ENCODE measurements at regions not wholly inside any gene's neighbourhood (a gene's known extent, or its start where the extent isn't known, plus 50 kb on each side); places are given as distances from the start of the nearest gene placed in this dataset.

DNA sequence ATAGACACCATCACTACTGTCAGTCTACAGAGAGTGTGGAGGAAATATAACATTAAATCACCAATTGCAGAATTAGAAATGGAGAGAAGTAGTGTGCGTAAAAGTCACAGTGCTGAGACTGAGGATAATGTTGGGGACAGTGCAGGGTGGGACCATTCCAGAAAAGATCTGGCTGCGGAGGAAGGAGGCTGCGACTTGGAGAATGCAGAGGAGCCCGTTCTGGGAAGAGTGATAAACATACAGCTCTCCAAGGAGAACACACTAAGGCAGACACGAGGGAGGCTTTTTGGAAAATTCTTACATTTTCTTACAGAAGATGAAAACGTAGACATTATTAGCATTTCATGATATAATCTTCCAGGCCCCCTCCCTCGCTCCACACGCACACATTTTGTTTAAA is 337.8 kb downstream of the IRS2 start:
- no peaks in the 10 kb centered on the region for H3K9me1 ChIP-seq (ENCODE audit: control insufficient read depth, extremely low read depth, insufficient read depth, low read length)
- no peaks in the 10 kb centered on the region for H3K4me1 ChIP-seq (ENCODE audit: control insufficient read depth, extremely low read depth, insufficient read depth, low read length)
- FAIRE-seq (no peak), DNase-seq (ENCODE audit: low read depth, low spot score) (no peak)
- H3K4me3 ChIP-seq (ENCODE audit: control insufficient read depth in 2 of 3, extremely low read depth in 1 of 3, insufficient read depth in 2 of 3, low read depth in 1 of 3, low read length in 3 of 3), result no peak overlapping the region
- H3K27me3 ChIP-seq (ENCODE audit: control insufficient read depth, extremely low read depth, insufficient read depth, low read length), result no peaks in the 10 kb centered on the region
- no peaks in the 10 kb centered on the region for H3K9me3 ChIP-seq (ENCODE audit: control insufficient read depth, low read depth, low read length)
- H3K9ac ChIP-seq (ENCODE audit: control insufficient read depth, extremely low read depth, insufficient read depth, low read length), result no peak overlapping the region
- H3K79me2 ChIP-seq (ENCODE audit: control insufficient read depth, insufficient read depth, low read length), result no peaks in the 10 kb centered on the region
- no peak overlapping the region for H3K27ac ChIP-seq (ENCODE audit: control insufficient read depth, insufficient read depth, low read length)
- no peak for TF ChIP-seq EZH2 (IDR thresholded peaks at IDR 0.05; ENCODE audit: low read length)
- TF ChIP-seq, protein P1, sequence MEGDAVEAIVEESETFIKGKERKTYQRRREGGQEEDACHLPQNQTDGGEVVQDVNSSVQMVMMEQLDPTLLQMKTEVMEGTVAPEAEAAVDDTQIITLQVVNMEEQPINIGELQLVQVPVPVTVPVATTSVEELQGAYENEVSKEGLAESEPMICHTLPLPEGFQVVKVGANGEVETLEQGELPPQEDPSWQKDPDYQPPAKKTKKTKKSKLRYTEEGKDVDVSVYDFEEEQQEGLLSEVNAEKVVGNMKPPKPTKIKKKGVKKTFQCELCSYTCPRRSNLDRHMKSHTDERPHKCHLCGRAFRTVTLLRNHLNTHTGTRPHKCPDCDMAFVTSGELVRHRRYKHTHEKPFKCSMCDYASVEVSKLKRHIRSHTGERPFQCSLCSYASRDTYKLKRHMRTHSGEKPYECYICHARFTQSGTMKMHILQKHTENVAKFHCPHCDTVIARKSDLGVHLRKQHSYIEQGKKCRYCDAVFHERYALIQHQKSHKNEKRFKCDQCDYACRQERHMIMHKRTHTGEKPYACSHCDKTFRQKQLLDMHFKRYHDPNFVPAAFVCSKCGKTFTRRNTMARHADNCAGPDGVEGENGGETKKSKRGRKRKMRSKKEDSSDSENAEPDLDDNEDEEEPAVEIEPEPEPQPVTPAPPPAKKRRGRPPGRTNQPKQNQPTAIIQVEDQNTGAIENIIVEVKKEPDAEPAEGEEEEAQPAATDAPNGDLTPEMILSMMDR (optimal IDR thresholded peaks at IDR 0.05 in 1 of 3, IDR thresholded peaks at IDR 0.05 in 1 of 3, conservative IDR thresholded peaks at IDR 0.05 in 1 of 3; ENCODE audit: extremely low read depth in 1 of 3, insufficient read depth in 2 of 3, low read length in 3 of 3), result no peak
- no peak overlapping the region for H2AFZ ChIP-seq (ENCODE audit: control insufficient read depth, low read length)
- no peaks in the 10 kb centered on the region for H4K20me1 ChIP-seq (ENCODE audit: control insufficient read depth, extremely low read depth, insufficient read depth, low read length)
- H3K36me3 ChIP-seq (ENCODE audit: control insufficient read depth in 2 of 2, extremely low read depth in 1 of 2, insufficient read depth in 2 of 2, low read length in 2 of 2), result no peaks in the 10 kb centered on the region
- no peak overlapping the region for H3K4me2 ChIP-seq (ENCODE audit: control insufficient read depth, extremely low read depth, insufficient read depth, low read depth, low read length)
- dilution Hi-C loops (cut with MboI; ENCODE audit: extremely low pct_ligation_motif_present, low sequenced_read_pairs), result no loop called here

DNA sequence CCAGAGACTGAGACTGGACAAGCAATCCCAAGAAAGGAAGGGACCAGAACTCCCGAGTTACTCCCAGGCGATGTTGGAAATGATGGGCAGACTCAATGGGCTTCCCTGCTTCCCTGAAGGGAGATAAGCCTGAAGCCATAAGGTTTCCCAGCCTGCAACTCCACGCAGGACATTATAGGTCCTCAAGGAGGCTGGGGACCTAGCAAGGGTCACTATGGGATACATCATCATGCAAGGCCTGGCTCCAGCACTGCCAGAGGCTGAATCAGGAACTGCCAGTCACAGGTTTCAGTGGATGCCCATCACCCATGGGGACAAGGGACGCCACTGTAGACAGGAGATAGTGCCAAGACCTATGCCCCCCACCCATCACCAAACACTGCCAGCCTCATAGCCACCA is 338.7 kb downstream of the IRS2 start:
- Histone ChIP-seq H3K79me2 (ENCODE audit: control insufficient read depth, insufficient read depth, low read length) (no peaks in the 10 kb centered on the region), H3K27me3 (ENCODE audit: control insufficient read depth, extremely low read depth, insufficient read depth, low read length) (no peaks in the 10 kb centered on the region), H3K4me1 (ENCODE audit: control insufficient read depth, extremely low read depth, insufficient read depth, low read length) (no peaks in the 10 kb centered on the region), H3K4me3 (ENCODE audit: control insufficient read depth in 2 of 3, extremely low read depth in 1 of 3, insufficient read depth in 2 of 3, low read depth in 1 of 3, low read length in 3 of 3) (no peak overlapping the region), H4K20me1 (ENCODE audit: control insufficient read depth, extremely low read depth, insufficient read depth, low read length) (no peaks in the 10 kb centered on the region), H3K36me3 (ENCODE audit: control insufficient read depth in 2 of 2, extremely low read depth in 1 of 2, insufficient read depth in 2 of 2, low read length in 2 of 2) (no peaks in the 10 kb centered on the region), H3K9ac (ENCODE audit: control insufficient read depth, extremely low read depth, insufficient read depth, low read length) (no peak overlapping the region), H3K4me2 (ENCODE audit: control insufficient read depth, extremely low read depth, insufficient read depth, low read depth, low read length) (no peak overlapping the region), H3K27ac (ENCODE audit: control insufficient read depth, insufficient read depth, low read length) (no peak overlapping the region), H3K9me1 (ENCODE audit: control insufficient read depth, extremely low read depth, insufficient read depth, low read length) (no peaks in the 10 kb centered on the region), H2AFZ (ENCODE audit: control insufficient read depth, low read length) (no peak overlapping the region), H3K9me3 (ENCODE audit: control insufficient read depth, low read depth, low read length) (no peaks in the 10 kb centered on the region)
- FAIRE-seq (no peak), DNase-seq (ENCODE audit: low read depth, low spot score) (no peak)
- TF ChIP-seq, protein P1 (optimal IDR thresholded peaks at IDR 0.05 in 1 of 3, IDR thresholded peaks at IDR 0.05 in 1 of 3, conservative IDR thresholded peaks at IDR 0.05 in 1 of 3; ENCODE audit: extremely low read depth in 1 of 3, insufficient read depth in 2 of 3, low read length in 3 of 3), result no peak
- no peak for TF ChIP-seq EZH2 (IDR thresholded peaks at IDR 0.05; ENCODE audit: low read length)
- dilution Hi-C loops (cut with MboI; ENCODE audit: extremely low pct_ligation_motif_present, low sequenced_read_pairs), result no loop called here
